ENCODE measurements at regions not wholly inside any gene's neighbourhood (a gene's known extent, or its start where the extent isn't known, plus 50 kb on each side); places are given as distances from the start of the nearest gene placed in this dataset.
"Not testable (repeated sequence)": the region's sequence is repeated elsewhere in the genome, so short reads cannot be mapped to it uniquely, and the experiment has no call there.

DNA sequence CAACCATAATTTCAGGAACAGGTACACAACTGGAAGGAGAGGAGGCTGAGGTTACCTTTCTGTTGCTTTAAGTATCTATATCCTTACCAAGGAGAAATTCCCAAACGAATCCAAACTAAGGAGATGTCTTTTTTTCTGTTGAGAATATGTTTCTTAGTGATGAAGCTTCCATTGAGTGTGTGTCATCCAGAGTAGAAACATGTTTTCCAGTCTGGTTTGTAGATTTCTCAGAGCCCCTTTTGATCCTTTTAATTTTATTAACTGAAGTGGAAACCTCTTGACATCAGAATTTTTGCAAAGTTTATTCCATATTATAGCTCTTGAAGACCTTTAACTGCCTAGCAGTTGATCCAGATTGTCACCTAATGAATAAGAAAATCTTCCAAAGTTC, 207.1 kb upstream of the FERD3L start:
- no peaks in the 10 kb centered on the region for H3K9me3 ChIP-seq
- no peak overlapping the region for H3K4me3 ChIP-seq
- H3K27me3 ChIP-seq (replicated peaks; ENCODE audit: insufficient read depth): no peaks in the 10 kb centered on the region
- no peak overlapping the region for H3K27ac ChIP-seq
- no peak for ATAC-seq (ENCODE audit: insufficient number of reproducible peaks, low FRiP score, low read depth)
- H3K4me1 ChIP-seq (ENCODE audit: control insufficient read depth in 1 of 2, low read depth in 2 of 2): no peaks in the 10 kb centered on the region
- TF ChIP-seq CTCF (IDR thresholded peaks at IDR 0.05): no peak
- no peak for DNase-seq (ENCODE audit: low spot score)
- no peaks in the 10 kb centered on the region for H3K36me3 ChIP-seq

DNA sequence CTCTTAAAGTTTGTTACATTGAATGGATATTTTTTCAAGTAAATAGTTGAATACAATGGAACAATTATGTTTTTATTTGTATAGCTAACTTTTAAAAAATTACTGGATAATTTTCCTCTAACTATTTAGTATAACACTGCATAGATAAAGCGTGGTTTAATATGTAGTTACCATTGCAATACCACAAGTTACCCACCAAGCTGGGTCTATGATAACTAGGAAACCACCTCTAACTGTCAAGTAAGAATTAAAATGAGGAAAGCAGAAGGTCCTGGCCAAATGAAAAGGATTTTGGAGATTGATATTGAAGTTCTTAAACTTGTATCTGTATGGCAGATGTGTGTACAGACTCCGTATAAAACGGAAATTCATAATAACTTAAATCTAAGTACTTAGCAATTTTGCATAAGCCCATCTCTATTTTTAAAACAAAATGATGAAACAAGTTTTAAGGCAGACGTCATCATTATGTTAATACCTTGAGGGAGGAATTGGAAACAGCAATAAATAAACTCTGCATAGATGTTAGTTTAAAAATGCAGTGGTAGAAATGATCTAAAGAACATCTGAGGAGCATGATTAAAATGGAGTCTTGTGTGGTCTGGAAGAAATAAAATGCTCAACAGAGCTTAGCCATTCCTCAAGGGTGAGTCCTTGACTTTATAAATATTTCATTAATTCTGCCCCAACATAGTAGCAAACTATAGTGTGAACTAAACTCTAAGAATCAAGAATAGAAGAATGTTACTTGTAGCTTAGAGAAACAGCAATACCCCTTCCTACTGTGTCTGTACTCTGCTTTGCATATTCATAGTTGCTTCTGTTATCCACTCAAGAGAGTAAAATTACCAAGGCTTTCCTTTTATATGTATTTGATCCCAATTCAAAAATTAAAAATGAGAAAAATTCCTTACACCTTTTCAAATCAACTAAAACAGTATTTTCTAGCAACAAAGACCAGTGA, 206.4 kb upstream of the FERD3L start:
- H3K36me3 ChIP-seq: no peaks in the 10 kb centered on the region
- no peaks in the 10 kb centered on the region for H3K4me1 ChIP-seq (ENCODE audit: control insufficient read depth in 1 of 2, low read depth in 2 of 2)
- DNase-seq (ENCODE audit: low spot score): no peak
- no peaks in the 10 kb centered on the region for H3K27me3 ChIP-seq (replicated peaks; ENCODE audit: insufficient read depth)
- TF ChIP-seq CTCF (IDR thresholded peaks at IDR 0.05): no peak
- no peak overlapping the region for H3K4me3 ChIP-seq
- H3K9me3 ChIP-seq: no peaks in the 10 kb centered on the region
- H3K27ac ChIP-seq: no peak overlapping the region
- ATAC-seq (ENCODE audit: insufficient number of reproducible peaks, low FRiP score, low read depth): no peak

GRCh38 chr7:19339512-19339911, 194.3 kb upstream of the FERD3L start:
- H3K27me3 ChIP-seq (replicated peaks; ENCODE audit: insufficient read depth): no peaks in the 10 kb centered on the region
- no peak overlapping the region for H3K4me3 ChIP-seq
- ATAC-seq (ENCODE audit: insufficient number of reproducible peaks, low FRiP score, low read depth) (no peak), DNase-seq (ENCODE audit: low spot score) (no peak)
- no peaks in the 10 kb centered on the region for H3K4me1 ChIP-seq (ENCODE audit: control insufficient read depth in 1 of 2, low read depth in 2 of 2)
- no peak overlapping the region for H3K27ac ChIP-seq
- no peak for TF ChIP-seq CTCF (IDR thresholded peaks at IDR 0.05)
- no peaks in the 10 kb centered on the region for H3K36me3 ChIP-seq
- no peaks in the 10 kb centered on the region for H3K9me3 ChIP-seq

DNA sequence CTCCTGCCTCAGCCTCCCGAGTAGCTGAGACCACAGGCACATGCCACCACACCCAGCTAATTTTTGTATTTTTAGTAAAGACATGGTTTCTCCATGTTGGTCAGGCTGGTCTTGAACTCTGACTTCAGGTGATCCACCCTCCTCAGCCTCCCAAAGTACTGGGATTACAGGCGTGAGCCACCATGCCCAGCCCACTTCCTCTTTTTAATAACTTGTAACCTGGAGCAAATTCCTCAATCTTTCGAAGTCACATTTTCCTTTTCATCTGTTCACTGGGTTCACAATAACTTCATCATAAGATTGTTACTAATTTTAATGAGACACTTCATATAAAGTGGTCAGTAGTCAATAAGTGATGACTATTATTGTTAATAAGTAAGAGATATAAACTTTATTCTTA, 193.3 kb upstream of the FERD3L start:
- H3K4me1 ChIP-seq (ENCODE audit: control insufficient read depth in 1 of 2, low read depth in 2 of 2); ATAC-seq (ENCODE audit: insufficient number of reproducible peaks, low FRiP score, low read depth); H3K36me3 ChIP-seq; DNase-seq (ENCODE audit: low spot score); H3K27ac ChIP-seq; H3K27me3 ChIP-seq (replicated peaks; ENCODE audit: insufficient read depth); H3K4me3 ChIP-seq; H3K9me3 ChIP-seq: not testable (repeated sequence)

- DNase-seq (ENCODE audit: low spot score) (no peak), ATAC-seq (ENCODE audit: insufficient number of reproducible peaks, low FRiP score, low read depth) (no peak)
- no peak for TF ChIP-seq CTCF (IDR thresholded peaks at IDR 0.05)
- Histone ChIP-seq H3K9me3 (no peaks in the 10 kb centered on the region), H3K27ac (no peak overlapping the region), H3K36me3 (no peaks in the 10 kb centered on the region), H3K4me1 (ENCODE audit: control insufficient read depth in 1 of 2, low read depth in 2 of 2) (no peaks in the 10 kb centered on the region), H3K27me3 (replicated peaks; ENCODE audit: insufficient read depth) (no peaks in the 10 kb centered on the region), H3K4me3 (no peak overlapping the region)
These were observed 191.7 kb upstream of the FERD3L start for GRCh38 chr7:19336836-19337383.

All from thoracic aorta (tissue), 2 donors.